DMS79 (cell line): ENCODE measurements at regions not wholly inside any gene's neighbourhood (a gene's known extent, or its start where the extent isn't known, plus 50 kb on each side); places are given as distances from the start of the nearest gene placed in this dataset.
"Not testable (repeated sequence)": the region's sequence is repeated elsewhere in the genome, so short reads cannot be mapped to it uniquely, and the experiment has no call there.

Source experiments
- DNase-seq: peaks from one replicate; lab custom pipeline; 2025; lab: John Stamatoyannopoulos, UW

- DNase-seq = no peak
These were observed 750.3 kb downstream of the PRELID2 start for GRCh38 chr5:145084834-145085233.

GRCh38 chr5:145077028-145077427, 758.1 kb downstream of the PRELID2 start:
- no peak for DNase-seq

GRCh38 chr5:145076040-145076439, 759.1 kb downstream of the PRELID2 start:
- DNase-seq = no peak

- DNase-seq = no peak
These were observed 762.3 kb downstream of the PRELID2 start for GRCh38 chr5:145072889-145073288.

GRCh38 chr5:145068721-145069120, 766.4 kb downstream of the PRELID2 start:
- no peak for DNase-seq

- no peak for DNase-seq
These were observed 772.7 kb downstream of the PRELID2 start for GRCh38 chr5:145062280-145063062.

GRCh38 chr5:145056800-145057199, 778.3 kb downstream of the PRELID2 start:
- no peak for DNase-seq

- no peak for DNase-seq
These were observed 785.0 kb downstream of the PRELID2 start for GRCh38 chr5:145050181-145050580.

- no peak for DNase-seq
These were observed 790.2 kb downstream of the PRELID2 start for GRCh38 chr5:145044970-145045369.

- no peak for DNase-seq
These were observed 806.5 kb downstream of the PRELID2 start for GRCh38 chr5:145028626-145029025.

- DNase-seq = no peak
These were observed 807.9 kb downstream of the PRELID2 start for GRCh38 chr5:145027286-145027685.

- no peak for DNase-seq
These were observed 809.4 kb downstream of the PRELID2 start for GRCh38 chr5:145025775-145026174.

- DNase-seq = no peak
These were observed 820.0 kb downstream of the PRELID2 start for GRCh38 chr5:145015146-145015545.

GRCh38 chr5:145014109-145014508, 821.0 kb downstream of the PRELID2 start:
- DNase-seq = no peak

- DNase-seq = no peak
These were observed 824.3 kb downstream of the PRELID2 start for GRCh38 chr5:145010834-145011233.

GRCh38 chr5:145008876-145009530, 826.1 kb downstream of the PRELID2 start:
- DNase-seq = no peak

- DNase-seq = not testable (repeated sequence)
These were observed 823.7 kb downstream of the KCTD16 start for GRCh38 chr5:144994356-144994755.

- DNase-seq = no peak
These were observed 812.4 kb downstream of the KCTD16 start for GRCh38 chr5:144983101-144983500.

GRCh38 chr5:144979516-144980264, 809.0 kb downstream of the KCTD16 start:
- no peak for DNase-seq

GRCh38 chr5:144972317-144972716, 801.6 kb downstream of the KCTD16 start:
- DNase-seq = no peak

GRCh38 chr5:144971108-144971850, 800.6 kb downstream of the KCTD16 start:
- DNase-seq = no peak

- no peak for DNase-seq
These were observed 789.6 kb downstream of the KCTD16 start for GRCh38 chr5:144960296-144960695.
